ENCODE measurements at regions not wholly inside any gene's neighbourhood (a gene's known extent, or its start where the extent isn't known, plus 50 kb on each side); places are given as distances from the start of the nearest gene placed in this dataset.

DNA sequence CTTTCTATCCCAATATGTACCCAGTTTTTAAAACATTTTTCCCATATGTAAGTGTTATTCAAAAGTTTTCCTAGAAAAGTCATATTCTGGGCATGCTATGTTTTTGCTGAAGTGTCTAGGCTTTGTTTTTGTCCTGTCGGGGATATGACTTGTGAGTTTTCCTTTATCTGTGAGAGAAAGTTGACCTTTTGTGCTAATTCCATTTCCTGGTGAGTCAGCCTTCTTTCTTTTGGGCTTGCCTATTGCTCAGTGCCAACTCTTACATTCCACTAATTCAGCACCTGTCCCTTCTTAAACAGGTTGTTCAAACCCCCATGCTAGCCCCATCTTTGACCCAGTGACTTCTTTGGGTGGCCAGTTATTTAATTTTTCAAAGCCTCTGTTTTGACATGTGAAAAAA is 146.2 kb downstream of the AHR start:
- TF ChIP-seq FOSL2 (IDR thresholded peaks at IDR 0.05) (peak; percentile 50; the same call in 1 of the 2 replicates), FOSL2 (CRISPR knock-in tag; IDR thresholded peaks at IDR 0.05) (peak; percentile 71), EHMT2 (IDR thresholded peaks at IDR 0.05; ENCODE audit: low read depth) (no peak), POLR2A (IDR thresholded peaks at IDR 0.05; ENCODE audit: low read length) (no peak), ELK1 (IDR thresholded peaks at IDR 0.05; ENCODE audit: low read depth, low read length) (no peak)
- TF ChIP-seq, protein P1, sequence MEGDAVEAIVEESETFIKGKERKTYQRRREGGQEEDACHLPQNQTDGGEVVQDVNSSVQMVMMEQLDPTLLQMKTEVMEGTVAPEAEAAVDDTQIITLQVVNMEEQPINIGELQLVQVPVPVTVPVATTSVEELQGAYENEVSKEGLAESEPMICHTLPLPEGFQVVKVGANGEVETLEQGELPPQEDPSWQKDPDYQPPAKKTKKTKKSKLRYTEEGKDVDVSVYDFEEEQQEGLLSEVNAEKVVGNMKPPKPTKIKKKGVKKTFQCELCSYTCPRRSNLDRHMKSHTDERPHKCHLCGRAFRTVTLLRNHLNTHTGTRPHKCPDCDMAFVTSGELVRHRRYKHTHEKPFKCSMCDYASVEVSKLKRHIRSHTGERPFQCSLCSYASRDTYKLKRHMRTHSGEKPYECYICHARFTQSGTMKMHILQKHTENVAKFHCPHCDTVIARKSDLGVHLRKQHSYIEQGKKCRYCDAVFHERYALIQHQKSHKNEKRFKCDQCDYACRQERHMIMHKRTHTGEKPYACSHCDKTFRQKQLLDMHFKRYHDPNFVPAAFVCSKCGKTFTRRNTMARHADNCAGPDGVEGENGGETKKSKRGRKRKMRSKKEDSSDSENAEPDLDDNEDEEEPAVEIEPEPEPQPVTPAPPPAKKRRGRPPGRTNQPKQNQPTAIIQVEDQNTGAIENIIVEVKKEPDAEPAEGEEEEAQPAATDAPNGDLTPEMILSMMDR (IDR thresholded peaks at IDR 0.05): no peak
